GM21423 (cell line): ENCODE measurements at regions not wholly inside any gene's neighbourhood (a gene's known extent, or its start where the extent isn't known, plus 50 kb on each side); places are given as distances from the start of the nearest gene placed in this dataset.

Source experiments
- ATAC-seq: cut with Tn5 transposase; IDR thresholded peaks from one replicate; pipeline ENCODE4 v1.9.1; 2021; ENCODE audit warnings: mild to moderate bottlenecking, moderate library complexity; ENCODE audit not compliant: unreplicated experiment

- ATAC-seq, result no peak
Observed at GRCh38 chr5:133806847-133807246, 161.6 kb downstream of the C5orf15 start.

- ATAC-seq, result no peak
Observed at GRCh38 chr5:133801955-133802751, 166.3 kb downstream of the C5orf15 start.

GRCh38 chr5:133801431-133801830 is 167.0 kb downstream of the C5orf15 start:
- ATAC-seq, result no peak

- no peak for ATAC-seq
Observed at GRCh38 chr5:133799571-133800237, 168.7 kb downstream of the C5orf15 start.

GRCh38 chr5:133797167-133797566 is 171.3 kb downstream of the C5orf15 start:
- ATAC-seq, result no peak

- no peak for ATAC-seq
Observed at GRCh38 chr5:133796186-133796585, 172.2 kb downstream of the C5orf15 start.

- ATAC-seq, result no peak
Observed at GRCh38 chr5:133794771-133795415, 173.5 kb downstream of the C5orf15 start.

GRCh38 chr5:133793756-133794465 is 174.5 kb downstream of the C5orf15 start:
- no peak for ATAC-seq

GRCh38 chr5:133792655-133793054 is 175.8 kb downstream of the C5orf15 start:
- no peak for ATAC-seq

GRCh38 chr5:133792024-133792423 is 176.4 kb downstream of the C5orf15 start:
- ATAC-seq, result no peak

GRCh38 chr5:133790898-133791297 is 177.5 kb downstream of the C5orf15 start:
- ATAC-seq, result no peak

GRCh38 chr5:133789428-133789827 is 177.1 kb upstream of the FSTL4 start:
- ATAC-seq, result no peak

GRCh38 chr5:133788121-133788520 is 175.8 kb upstream of the FSTL4 start:
- ATAC-seq, result no peak

GRCh38 chr5:133786420-133786819 is 174.1 kb upstream of the FSTL4 start:
- no peak for ATAC-seq

GRCh38 chr5:133785182-133785581 is 172.8 kb upstream of the FSTL4 start:
- no peak for ATAC-seq

- ATAC-seq, result no peak
Observed at GRCh38 chr5:133783481-133783880, 171.1 kb upstream of the FSTL4 start.

GRCh38 chr5:133782736-133783135 is 170.4 kb upstream of the FSTL4 start:
- no peak for ATAC-seq

GRCh38 chr5:133781436-133782225 is 169.3 kb upstream of the FSTL4 start:
- no peak for ATAC-seq

- no peak for ATAC-seq
Observed at GRCh38 chr5:133780619-133781280, 168.4 kb upstream of the FSTL4 start.
